T-cell (primary cell): ENCODE measurements at regions not wholly inside any gene's neighbourhood (a gene's known extent, or its start where the extent isn't known, plus 50 kb on each side); places are given as distances from the start of the nearest gene placed in this dataset.

Experiments
- ATAC-seq, 4 experiments: fragments of 200-7000 bp in 3 of 4; fragments of 150-1000 bp in 1 of 4; cut with Tn5 transposase; replicated peaks in 1 of 4; 1 replicate in 3 of 4; 2 replicates in 1 of 4; pipeline ENCODE4 v1.10.0; 2021; ENCODE audit warnings: moderate library complexity in 3 of 4, mild to moderate bottlenecking in 2 of 4, moderate number of reproducible peaks in 1 of 4
- CTCF ChIA-PET, 2 donors: fragments of 300-600 bp; sonication (Branson Sonifier 250); formaldehyde crosslinking; loops; one replicate each; lab custom pipeline; 2022; ENCODE audit warnings: antibody characterized with exemption in 2 of 2; lab: Charles Lee
- POLR2A ChIA-PET, 2 donors: fragments of 300-600 bp; sonication (Branson Sonifier 250); formaldehyde crosslinking; loops; one replicate each; lab custom pipeline; 2022; ENCODE audit warnings: antibody characterized with exemption in 2 of 2; lab: Charles Lee
- DNase-seq, 35 experiments: peaks; one replicate each; pipeline versions ENCODE4 v3.0.0 to v3.0.0-alpha.2; 2013 to 2023
- H3K27ac ChIP-seq: one replicate; pipeline ENCODE4 v1.5.1; 2013; ENCODE audit warnings: low read length
- H3K27me3 ChIP-seq, 2 experiments: replicated peaks in 1 of 2; 1 replicate in 1 of 2; 2 replicates in 1 of 2; pipeline versions ENCODE4 v1.6.1 to v1.7.0; 2013; ENCODE audit warnings: low read length in 1 of 2, mixed read lengths in 1 of 2; ENCODE audit not compliant: control insufficient read depth in 2 of 2, insufficient read depth in 2 of 2; ENCODE audit errors: extremely low read depth in 1 of 2
- H3K36me3 ChIP-seq, 2 donors: 1 replicate in 1 of 2; 2 replicates in 1 of 2; pipeline versions ENCODE4 v1.6.1 to v1.7.0; 2013; ENCODE audit warnings: low read length in 1 of 2; ENCODE audit not compliant: control insufficient read depth in 2 of 2, insufficient read depth in 1 of 2; ENCODE audit errors: extremely low read depth in 1 of 2
- H3K4me1 ChIP-seq, 2 experiments: 1 replicate in 1 of 2; 2 replicates in 1 of 2; pipeline versions ENCODE4 v1.6.1 to v1.7.0; 2013; ENCODE audit warnings: low read length in 2 of 2, mixed read lengths in 1 of 2; ENCODE audit not compliant: insufficient read depth in 2 of 2, control insufficient read depth in 1 of 2; ENCODE audit errors: extremely low read depth in 1 of 2
- H3K4me3 ChIP-seq, 2 donors: 1 replicate in 1 of 2; 2 replicates in 1 of 2; pipeline versions ENCODE4 v1.5.1 to v1.7.0; 2013; ENCODE audit warnings: mild to moderate bottlenecking in 2 of 2, low read length in 1 of 2, moderate library complexity in 1 of 2; ENCODE audit not compliant: control insufficient read depth in 1 of 2; ENCODE audit errors: extremely low read depth in 1 of 2
- H3K9me3 ChIP-seq: 2 replicates; pipeline ENCODE4 v1.7.0; 2013
- H3K27ac Mint-ChIP-seq, 2 donors: one replicate each; pipeline ENCODE4 v1.8.0; 2020 to 2021; ENCODE audit warnings: mild to moderate bottlenecking in 2 of 2, mixed read lengths in 2 of 2
- H3K27me3 Mint-ChIP-seq, 2 donors: one replicate each; pipeline ENCODE4 v1.8.0; 2021 to 2022; ENCODE audit warnings: mixed read lengths in 2 of 2
- H3K36me3 Mint-ChIP-seq: one replicate; pipeline ENCODE4 v1.8.0; 2021; ENCODE audit warnings: mixed read lengths
- H3K4me1 Mint-ChIP-seq, 3 donors: one replicate each; pipeline ENCODE4 v1.8.0; 2020 to 2022; ENCODE audit warnings: mixed read lengths in 3 of 3, mild to moderate bottlenecking in 1 of 3
- H3K4me3 Mint-ChIP-seq, 3 donors: one replicate each; pipeline ENCODE4 v1.8.0; 2020 to 2022; ENCODE audit warnings: mild to moderate bottlenecking in 3 of 3, mixed read lengths in 3 of 3, moderate library complexity in 3 of 3
- H3K9me3 Mint-ChIP-seq, 3 donors: one replicate each; pipeline ENCODE4 v1.8.0; 2020 to 2022; ENCODE audit warnings: mixed read lengths in 3 of 3
- WGBS: methylation state at CpG from one replicate; pipeline ENCODE4 v1.1.5; 2013; ENCODE audit warnings: missing lambda C conversion rate; ENCODE audit not compliant: insufficient coverage; 5-methylcytosine and 5-hydroxymethylcytosine counted together

DNA sequence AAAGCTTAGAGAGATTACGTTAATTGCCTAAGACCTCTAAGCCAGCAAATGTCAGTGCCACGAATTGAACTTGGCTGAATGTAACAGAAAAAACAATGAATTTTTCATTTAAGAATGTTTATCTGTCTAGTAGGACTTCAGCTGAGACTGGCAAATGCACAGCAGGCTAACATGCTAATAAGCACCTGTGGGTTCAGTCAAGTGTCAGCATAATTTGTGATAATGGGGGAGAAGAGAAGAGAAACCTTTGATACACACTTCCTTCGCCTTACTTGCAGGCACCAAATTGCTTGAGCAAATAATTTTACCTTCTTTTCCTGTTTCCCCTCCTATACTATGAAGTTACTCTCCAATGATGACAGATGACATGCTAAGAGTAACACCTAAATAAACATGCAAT is 1136.5 kb upstream of the SORCS1 start:
- ChIA-PET CTCF (no interaction called here), POLR2A (no interaction called here)
- Mint-ChIP-seq H3K9me3 (peaks cover 14 to 23% (median 18%) of the 10 kb centered on the region in 3 donors), H3K4me1 (no peaks in the 10 kb centered on the region), H3K4me3 (no peak overlapping the region), H3K36me3 (no peaks in the 10 kb centered on the region), H3K27ac (no peak overlapping the region), H3K27me3 (no peaks in the 10 kb centered on the region)
- Histone ChIP-seq H3K4me1 (no peaks in the 10 kb centered on the region), H3K36me3 (no peaks in the 10 kb centered on the region), H3K9me3 (no peaks in the 10 kb centered on the region), H3K27ac (no peak overlapping the region), H3K27me3 (no peaks in the 10 kb centered on the region), H3K4me3 (no peak overlapping the region)
- DNase-seq (no peak), ATAC-seq (no peak)
- 54% methylated on average over 2 of the region's 3 CpGs for WGBS

DNA sequence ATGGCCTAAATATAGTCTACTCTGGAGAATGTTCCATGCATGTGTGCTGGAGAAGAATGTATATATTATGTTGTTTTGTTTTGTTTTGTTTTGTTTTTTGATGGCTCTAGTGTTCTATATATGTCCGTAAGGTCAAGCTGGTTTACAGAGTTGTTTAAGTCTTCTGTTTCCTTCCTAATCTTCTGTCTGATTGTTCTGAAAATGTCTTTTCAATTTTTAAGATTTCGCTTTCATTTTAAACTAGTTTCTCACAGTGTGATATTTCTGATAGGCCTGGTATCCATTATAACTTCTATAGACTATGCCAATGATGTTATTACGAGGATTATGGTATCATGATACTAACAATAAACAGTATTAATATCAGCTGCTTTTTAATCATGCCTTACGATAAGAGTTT is 1126.3 kb upstream of the SORCS1 start:
- no peak for ATAC-seq
- CTCF ChIA-PET = interaction anchor here in 1 of 2 donors (0.6 kb wide), 1 partner anchor 9 kb away, joined by 3 read pairs; no protein-coding TSS in a partner anchor
- no peak overlapping the region for H3K27ac ChIP-seq
- Mint-ChIP-seq H3K36me3 (no peaks in the 10 kb centered on the region), H3K4me1 (no peaks in the 10 kb centered on the region), H3K27ac (no peak overlapping the region), H3K4me3 (no peak overlapping the region), H3K9me3 (peaks cover 16 to 39% (median 19%) of the 10 kb centered on the region in 3 donors), H3K27me3 (no peaks in the 10 kb centered on the region)
- no peak for DNase-seq
- no peak overlapping the region for H3K4me3 ChIP-seq
- H3K36me3 ChIP-seq = no peaks in the 10 kb centered on the region
- no CpG with 5 or more reads among the region's 4 CpGs for WGBS
- POLR2A ChIA-PET = no interaction called here
- no peaks in the 10 kb centered on the region for H3K9me3 ChIP-seq
- no peaks in the 10 kb centered on the region for H3K4me1 ChIP-seq
- no peaks in the 10 kb centered on the region for H3K27me3 ChIP-seq

DNA sequence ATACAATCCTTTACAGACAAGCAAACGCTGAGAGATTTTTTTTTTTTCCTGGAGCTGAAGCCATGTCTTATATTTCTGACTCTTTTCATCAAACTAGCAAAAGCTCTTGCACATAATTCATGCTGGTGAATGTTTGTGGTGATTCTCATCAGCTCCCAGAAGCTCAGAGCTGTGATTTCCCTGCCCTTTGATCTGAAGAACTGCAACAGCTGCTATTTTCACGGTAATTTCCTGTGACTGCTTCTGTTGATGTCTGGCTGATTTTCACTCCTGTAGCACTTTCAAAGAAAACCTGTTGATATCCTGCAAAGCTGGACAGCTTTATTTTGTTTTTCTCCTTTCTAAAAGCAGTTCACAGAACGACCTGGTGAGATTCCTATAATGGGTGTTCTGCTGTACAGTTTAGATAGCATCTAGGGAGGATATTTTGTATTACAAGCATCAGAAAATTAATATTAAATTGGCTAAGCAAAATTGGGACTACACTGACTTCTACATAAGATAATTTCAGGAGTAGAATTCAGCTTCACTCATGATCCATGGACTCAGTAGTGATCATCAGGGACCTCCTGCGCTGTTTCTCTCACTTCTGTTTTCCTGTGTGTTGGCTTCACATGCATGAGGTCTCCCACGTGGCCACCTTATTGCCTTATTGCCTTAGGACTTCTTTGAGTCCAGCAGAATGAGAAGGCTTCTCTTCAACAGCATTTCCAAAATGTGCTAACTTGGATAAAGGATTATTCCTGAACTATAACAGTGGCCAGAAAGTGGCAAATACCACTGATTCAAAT is 1111.6 kb upstream of the SORCS1 start:
- Histone ChIP-seq H3K4me1 (no peaks in the 10 kb centered on the region), H3K27ac (no peak overlapping the region), H3K36me3 (no peaks in the 10 kb centered on the region), H3K27me3 (no peaks in the 10 kb centered on the region), H3K4me3 (no peak overlapping the region), H3K9me3 (no peaks in the 10 kb centered on the region)
- Mint-ChIP-seq H3K9me3 (peaks cover 11 to 24% (median 20%) of the 10 kb centered on the region in 3 donors), H3K4me3 (no peak overlapping the region), H3K27ac (peak overlapping the region in 1 of 2 donors; percentile 23), H3K27me3 (no peaks in the 10 kb centered on the region), H3K4me1 (no peaks in the 10 kb centered on the region), H3K36me3 (no peaks in the 10 kb centered on the region)
- ATAC-seq (peak in 1 of 4 experiments; percentile 24), DNase-seq (peak in 1 of 35 experiments; percentile 1)
- WGBS = 20% methylated on average over 2 of the region's 5 CpGs
- ChIA-PET POLR2A (interaction anchor here in 1 of 2 donors (0.6 kb wide), 1 partner anchor 9 kb away, joined by 4 read pairs; no protein-coding TSS in a partner anchor), CTCF (no interaction called here)

DNA sequence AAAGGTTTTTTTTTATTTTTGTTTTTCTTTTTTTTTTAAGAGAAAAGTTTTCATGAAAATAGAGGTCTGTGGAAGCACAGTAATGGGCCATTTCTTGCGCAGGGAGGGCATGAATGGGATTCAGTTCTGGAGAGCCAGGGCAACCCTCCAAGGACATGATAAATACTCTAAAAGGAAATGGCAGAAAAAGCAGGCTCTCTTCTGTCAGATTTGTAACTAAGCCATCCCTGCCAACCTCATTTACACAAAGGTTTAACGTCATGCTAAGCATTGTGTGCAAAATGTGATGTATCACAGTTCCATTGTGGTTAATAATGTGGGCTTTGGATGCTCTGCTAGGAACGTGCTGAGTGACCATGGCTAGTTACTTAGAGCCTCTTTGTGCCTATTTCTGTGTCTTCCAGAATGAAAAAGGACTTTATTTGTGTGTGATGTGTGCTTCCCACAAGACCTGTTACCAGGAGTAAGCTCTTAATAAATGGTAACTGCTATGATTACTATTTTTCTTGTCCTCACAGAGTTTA is 1095.9 kb upstream of the SORCS1 start:
- CTCF ChIA-PET = no interaction called here
- no peak overlapping the region for H3K4me3 Mint-ChIP-seq
- H3K9me3 Mint-ChIP-seq = peaks cover 8 to 10% (median 9%) of the 10 kb centered on the region in 3 donors
- no peaks in the 10 kb centered on the region for H3K9me3 ChIP-seq
- no peaks in the 10 kb centered on the region for H3K36me3 Mint-ChIP-seq
- H3K36me3 ChIP-seq = no peaks in the 10 kb centered on the region
- H3K27ac ChIP-seq = no peak overlapping the region
- ATAC-seq = no peak
- WGBS = 80% methylated on average over 1 of the region's 3 CpGs
- H3K27ac Mint-ChIP-seq = no peak overlapping the region
- POLR2A ChIA-PET = interaction anchor here in 1 of 2 donors (0.6 kb wide), 1 partner anchor 58 kb away, joined by 3 read pairs; no protein-coding TSS in a partner anchor
- no peaks in the 10 kb centered on the region for H3K4me1 ChIP-seq
- DNase-seq = no peak
- H3K27me3 Mint-ChIP-seq = no peaks in the 10 kb centered on the region
- no peaks in the 10 kb centered on the region for H3K27me3 ChIP-seq
- H3K4me1 Mint-ChIP-seq = no peaks in the 10 kb centered on the region
- H3K4me3 ChIP-seq = no peak overlapping the region

DNA sequence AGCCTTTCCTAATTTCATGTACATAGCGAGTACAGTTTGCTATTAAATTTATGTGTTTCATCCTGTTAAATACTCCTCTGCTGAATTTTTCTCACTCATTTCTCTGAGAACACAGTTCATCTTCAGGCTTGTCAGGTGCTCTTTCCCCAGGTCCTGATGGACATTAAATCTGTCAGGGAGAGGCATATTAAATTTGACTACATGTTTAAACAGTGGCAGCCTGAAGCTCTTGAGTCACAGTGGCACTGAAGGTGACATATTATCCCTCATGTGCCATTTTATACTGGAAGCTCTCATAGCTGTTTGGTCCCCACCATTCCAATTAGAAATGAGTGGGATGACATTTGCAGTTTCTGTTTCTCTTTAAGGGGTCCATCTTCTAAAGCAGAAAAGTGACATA is 1089.6 kb upstream of the SORCS1 start:
- H3K27ac Mint-ChIP-seq = no peak overlapping the region
- no peak for ATAC-seq
- H3K27me3 ChIP-seq = no peaks in the 10 kb centered on the region
- no peaks in the 10 kb centered on the region for H3K36me3 ChIP-seq
- DNase-seq = no peak
- POLR2A ChIA-PET = no interaction called here
- CTCF ChIA-PET = no interaction called here
- H3K9me3 Mint-ChIP-seq = peaks cover 6 to 18% (median 8%) of the 10 kb centered on the region in 3 donors
- no peaks in the 10 kb centered on the region for H3K36me3 Mint-ChIP-seq
- H3K9me3 ChIP-seq = no peaks in the 10 kb centered on the region
- no peak overlapping the region for H3K27ac ChIP-seq
- H3K4me3 Mint-ChIP-seq = no peak overlapping the region
- H3K27me3 Mint-ChIP-seq = no peaks in the 10 kb centered on the region
- H3K4me1 Mint-ChIP-seq = no peaks in the 10 kb centered on the region
- H3K4me3 ChIP-seq = no peak overlapping the region
- no peaks in the 10 kb centered on the region for H3K4me1 ChIP-seq
- no CpG with 5 or more reads among the region's 1 CpG for WGBS

DNA sequence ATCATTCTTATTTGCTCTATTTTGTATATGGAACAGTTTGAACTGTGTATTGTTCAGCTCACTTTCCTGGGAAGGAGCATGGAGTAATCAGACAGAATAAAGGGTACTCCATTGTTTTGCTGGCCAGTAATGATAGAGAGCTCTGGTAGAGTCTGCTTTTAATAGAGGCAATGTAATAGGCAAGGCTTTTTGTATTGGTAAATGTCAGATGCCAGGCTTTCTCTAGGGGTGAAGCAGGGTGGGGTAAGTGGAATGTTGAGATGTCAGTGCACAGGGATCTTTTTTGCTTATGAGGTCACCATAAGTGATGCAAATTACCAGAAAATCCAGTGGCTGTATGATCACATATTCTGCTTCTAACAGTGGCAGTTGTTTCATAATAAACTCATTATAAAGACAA is 1088.3 kb upstream of the SORCS1 start:
- DNase-seq = no peak
- Mint-ChIP-seq H3K27me3 (no peaks in the 10 kb centered on the region), H3K9me3 (peaks cover 8 to 20% (median 10%) of the 10 kb centered on the region in 3 donors), H3K4me3 (no peak overlapping the region), H3K4me1 (no peaks in the 10 kb centered on the region), H3K36me3 (no peaks in the 10 kb centered on the region), H3K27ac (no peak overlapping the region)
- H3K36me3 ChIP-seq = no peaks in the 10 kb centered on the region
- H3K9me3 ChIP-seq = no peaks in the 10 kb centered on the region
- ChIA-PET CTCF (interaction anchor here in 1 of 2 donors (0.6 kb wide), 1 partner anchor 46 kb away, joined by 3 read pairs; no protein-coding TSS in a partner anchor), POLR2A (interaction anchor here in 1 of 2 donors (0.6 kb wide), 1 partner anchor 450 kb away, joined by 3 read pairs; no protein-coding TSS in a partner anchor)
- H3K27me3 ChIP-seq = no peaks in the 10 kb centered on the region
- H3K4me3 ChIP-seq = no peak overlapping the region
- no peaks in the 10 kb centered on the region for H3K4me1 ChIP-seq
- no peak for ATAC-seq
- H3K27ac ChIP-seq = no peak overlapping the region
